Psoas muscle (tissue), 7 donors: ENCODE measurements at regions not wholly inside any gene's neighbourhood (a gene's known extent, or its start where the extent isn't known, plus 50 kb on each side); places are given as distances from the start of the nearest gene placed in this dataset.

Source experiments
- ATAC-seq, 4 donors: fragments of 200-7000 bp; cut with Tn5 transposase; one replicate each; pipeline ENCODE4 v1.9.1; 2020; ENCODE audit warnings: moderate library complexity in 3 of 4, mild to moderate bottlenecking in 2 of 4
- DNase-seq, 2 donors: peaks; one replicate each; pipeline ENCODE4 v3.0.0-alpha.2; 2020
- H3K27ac ChIP-seq: fragments of 200-600 bp; one replicate; pipeline ENCODE4 v1.8.0; 2022
- H3K27me3 ChIP-seq, 3 donors: fragments of 200-600 bp in 1 of 3; one replicate each; pipeline versions ENCODE4 v1.6.1 to v1.8.0; 2013 to 2022; ENCODE audit warnings: low read length in 2 of 3, mild to moderate bottlenecking in 2 of 3, moderate library complexity in 1 of 3; ENCODE audit not compliant: insufficient read depth in 3 of 3
- H3K36me3 ChIP-seq, 2 donors: fragments of 200-600 bp in 1 of 2; one replicate each; pipeline versions ENCODE4 v1.6.1 to v1.8.0; 2013 to 2022; ENCODE audit warnings: low read depth in 1 of 2, mild to moderate bottlenecking in 1 of 2, moderate library complexity in 1 of 2; ENCODE audit not compliant: insufficient read depth in 1 of 2
- H3K4me1 ChIP-seq: fragments of 200-600 bp; one replicate; pipeline ENCODE4 v1.8.0; 2022
- H3K4me3 ChIP-seq: fragments of 200-600 bp; one replicate; pipeline ENCODE4 v1.8.0; 2022; ENCODE audit warnings: mild to moderate bottlenecking
- H3K9me3 ChIP-seq: fragments of 200-600 bp; one replicate; pipeline ENCODE4 v1.8.0; 2022
- CTCF ChIP-seq: fragments of 200-600 bp; IDR thresholded peaks from one replicate; pipeline ENCODE4 v1.8.0; 2022; ENCODE audit warnings: antibody characterized with exemption
- WGBS, 3 donors: extraction: QIAGEN DNeasy Blood & Tissue Kit; methylation state at CpG; one replicate each; pipeline versions ENCODE4 v1.1.6 to v1.1.7; 2013; 5-methylcytosine and 5-hydroxymethylcytosine counted together
- intact Hi-C, 2 donors: fragments of 100-400 bp; cut with DNase I; formaldehyde crosslinking; loops; one replicate each; pipeline versions ENCODE4 v1.11.0 to v1.14.2; 2022
- donor health status: healthy with polysubstance abuse.
- donor health status: DM: no; HTN: no; CAD: no; lungs with moderate emphysema.
- donor health status: Bipolar disorder and iron deficiency.
- donor health status: healthy.
- donor health status: DM: yes; HTN: yes; CAD: no.
- donor health status: DM: no; HTN: no; CAD: no.
- donor health status: DM: yes; HTN: yes; CAD: no.

- Histone ChIP-seq H3K9me3 (no peaks in the 10 kb centered on the region), H3K27me3 (no peaks in the 10 kb centered on the region), H3K36me3 (no peaks in the 10 kb centered on the region), H3K27ac (no peak overlapping the region), H3K4me1 (no peaks in the 10 kb centered on the region), H3K4me3 (no peak overlapping the region)
- TF ChIP-seq CTCF, result no peak
- intact Hi-C loops, result no loop called here
- DNase-seq (no peak), ATAC-seq (no peak)
- 89 to 92% (median 91%) methylated on average over 16 of the region's 16 CpGs for WGBS, 3 donors
Observed at GRCh38 chr10:71033396-71033980, 145.1 kb upstream of the PCBD1 start.

- Histone ChIP-seq H3K4me3 (no peak overlapping the region), H3K4me1 (no peaks in the 10 kb centered on the region), H3K27me3 (no peaks in the 10 kb centered on the region), H3K36me3 (no peaks in the 10 kb centered on the region), H3K9me3 (no peaks in the 10 kb centered on the region), H3K27ac (no peak overlapping the region)
- ATAC-seq, result no peak
- no peak for TF ChIP-seq CTCF
- intact Hi-C loops, result loop anchor here in 1 of 2 donors (2.0 kb wide), 1 partner anchor 21 kb away; no protein-coding TSS in a partner anchor
- no peak for DNase-seq
- 66 to 78% (median 73%) methylated on average over 6 of the region's 6 CpGs for WGBS, 3 donors
Observed at GRCh38 chr10:71035511-71036296, 147.3 kb upstream of the PCBD1 start.

- intact Hi-C loops, result loop anchor here in 1 of 2 donors (2.0 kb wide), 1 partner anchor 20 kb away; no protein-coding TSS in a partner anchor
- no peaks in the 10 kb centered on the region for H3K27me3 ChIP-seq
- no peak for ATAC-seq
- TF ChIP-seq CTCF, result no peak
- no peaks in the 10 kb centered on the region for H3K36me3 ChIP-seq
- no peak for DNase-seq
- 73 to 77% (median 73%) methylated on average over 8 of the region's 8 CpGs for WGBS, 3 donors
- no peak overlapping the region for H3K4me3 ChIP-seq
- H3K9me3 ChIP-seq, result no peaks in the 10 kb centered on the region
- H3K4me1 ChIP-seq, result no peaks in the 10 kb centered on the region
- H3K27ac ChIP-seq, result no peak overlapping the region
Observed at GRCh38 chr10:71036297-71036966, 148.1 kb upstream of the PCBD1 start.

GRCh38 chr10:71038091-71038633 lies 149.8 kb upstream of the PCBD1 start:
- Histone ChIP-seq H3K9me3 (no peaks in the 10 kb centered on the region), H3K27me3 (no peaks in the 10 kb centered on the region), H3K4me1 (no peaks in the 10 kb centered on the region), H3K36me3 (no peaks in the 10 kb centered on the region), H3K27ac (no peak overlapping the region), H3K4me3 (no peak overlapping the region)
- no peak for TF ChIP-seq CTCF
- intact Hi-C loops, result no loop called here
- no peak for DNase-seq
- no peak for ATAC-seq
- 58 to 78% (median 59%) methylated on average over 3 of the region's 3 CpGs for WGBS, 3 donors
